HEK293 (cell line): ENCODE measurements at regions not wholly inside any gene's neighbourhood (a gene's known extent, or its start where the extent isn't known, plus 50 kb on each side); places are given as distances from the start of the nearest gene placed in this dataset.

Source experiments
- HOXA7 ChIP-seq: sonication (generic); formaldehyde crosslinking; IDR thresholded peaks from 2 replicates; pipeline ENCODE4 v1.8.1; 2022; ENCODE audit warnings: missing genetic modification reagents, borderline replicate concordance
- KLF1 ChIP-seq: fragments of 450-650 bp; formaldehyde crosslinking; IDR thresholded peaks from 2 replicates; pipeline ENCODE4 v1.5.1; 2016; ENCODE audit warnings: missing biosample characterization, missing genetic modification characterization
- OSR2 ChIP-seq: fragments of 450-650 bp; formaldehyde crosslinking; IDR thresholded peaks from 2 replicates; pipeline ENCODE4 v1.5.1; 2016; ENCODE audit warnings: missing biosample characterization, missing genetic modification characterization
- TCF7L2 ChIP-seq: IDR thresholded peaks from 2 replicates; pipeline ENCODE4 v1.6.1; 2011; ENCODE audit warnings: low read depth, mild to moderate bottlenecking, inconsistent platforms, low read length, moderate library complexity, borderline replicate concordance
- ZNF175 ChIP-seq: fragments of 450-650 bp; formaldehyde crosslinking; IDR thresholded peaks from 2 replicates; pipeline ENCODE4 v1.5.1; 2016; ENCODE audit warnings: missing biosample characterization, missing genetic modification characterization
- ZNF530 ChIP-seq: fragments of 450-650 bp; formaldehyde crosslinking; IDR thresholded peaks from 2 replicates; pipeline ENCODE4 v1.5.1; 2016; ENCODE audit warnings: low read depth, missing biosample characterization, missing genetic modification characterization
- ZNF837 ChIP-seq: fragments of 450-650 bp; formaldehyde crosslinking; IDR thresholded peaks from 2 replicates; pipeline ENCODE4 v1.5.1; 2016; ENCODE audit warnings: missing biosample characterization, missing genetic modification characterization
- ZSCAN30 ChIP-seq: fragments of 450-650 bp; IDR thresholded peaks from 2 replicates; pipeline ENCODE4 v1.5.1; 2018; ENCODE audit warnings: missing biosample characterization, mild to moderate bottlenecking, missing genetic modification characterization, moderate library complexity
- TF ChIP-seq, protein P1 (sequence below): fragments of 450-650 bp; formaldehyde crosslinking; IDR thresholded peaks from 2 replicates; pipeline ENCODE4 v1.5.1; 2016; ENCODE audit warnings: missing biosample characterization, missing genetic modification characterization
- TF ChIP-seq, protein P2 (sequence below): fragments of 450-650 bp; IDR thresholded peaks from 2 replicates; pipeline ENCODE4 v1.5.1; 2018; ENCODE audit warnings: missing biosample characterization, missing genetic modification characterization
- TF ChIP-seq, protein P3 (sequence below): fragments of 450-650 bp; formaldehyde crosslinking; IDR thresholded peaks from 2 replicates; pipeline ENCODE4 v1.5.1; 2016; ENCODE audit warnings: missing biosample characterization, missing genetic modification characterization, borderline replicate concordance
- TF ChIP-seq, protein P4 (sequence below): fragments of 450-650 bp; formaldehyde crosslinking; IDR thresholded peaks from 2 replicates; pipeline ENCODE4 v1.5.1; 2016; ENCODE audit warnings: missing biosample characterization, missing genetic modification characterization

DNA sequence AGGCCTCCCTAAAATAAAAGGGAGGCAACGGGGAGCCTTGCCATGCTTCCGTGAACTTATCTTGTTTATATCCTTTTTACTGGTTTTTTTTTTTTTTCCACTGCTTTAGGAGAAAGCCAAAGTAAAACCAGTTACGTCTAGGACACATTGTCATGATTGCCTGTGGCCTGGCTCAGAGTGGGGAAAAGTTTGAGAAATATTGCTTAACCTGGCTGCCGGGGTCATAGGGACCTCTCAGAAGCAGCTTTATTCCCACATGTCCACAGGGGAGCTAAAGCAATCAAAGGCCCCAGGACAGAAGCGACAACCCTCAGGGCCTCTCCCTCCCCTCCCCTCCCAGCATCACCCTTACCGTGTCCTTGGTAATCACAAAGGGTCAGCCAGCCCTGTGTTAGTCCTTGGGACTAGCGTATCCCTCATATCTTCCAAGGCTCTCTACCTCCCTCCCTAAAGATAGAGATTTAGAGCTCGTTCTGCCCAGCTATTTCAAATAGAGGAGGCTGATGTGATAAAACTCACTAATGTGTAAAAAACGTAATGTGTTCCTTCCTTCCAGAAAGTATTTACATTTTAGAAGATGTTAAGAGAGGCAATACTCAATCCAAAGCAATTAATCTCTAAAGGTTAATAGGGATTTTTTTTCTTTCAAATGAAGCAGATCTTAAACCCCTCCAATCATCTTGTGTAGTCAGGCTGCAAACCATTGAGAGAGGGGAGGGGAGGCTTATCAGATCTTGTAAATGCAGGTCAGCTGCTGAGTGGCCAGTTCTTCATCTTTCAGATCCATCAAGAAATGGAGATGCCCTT, 64.8 kb upstream of the PRKAR2B start:
- TF ChIP-seq, protein P1, sequence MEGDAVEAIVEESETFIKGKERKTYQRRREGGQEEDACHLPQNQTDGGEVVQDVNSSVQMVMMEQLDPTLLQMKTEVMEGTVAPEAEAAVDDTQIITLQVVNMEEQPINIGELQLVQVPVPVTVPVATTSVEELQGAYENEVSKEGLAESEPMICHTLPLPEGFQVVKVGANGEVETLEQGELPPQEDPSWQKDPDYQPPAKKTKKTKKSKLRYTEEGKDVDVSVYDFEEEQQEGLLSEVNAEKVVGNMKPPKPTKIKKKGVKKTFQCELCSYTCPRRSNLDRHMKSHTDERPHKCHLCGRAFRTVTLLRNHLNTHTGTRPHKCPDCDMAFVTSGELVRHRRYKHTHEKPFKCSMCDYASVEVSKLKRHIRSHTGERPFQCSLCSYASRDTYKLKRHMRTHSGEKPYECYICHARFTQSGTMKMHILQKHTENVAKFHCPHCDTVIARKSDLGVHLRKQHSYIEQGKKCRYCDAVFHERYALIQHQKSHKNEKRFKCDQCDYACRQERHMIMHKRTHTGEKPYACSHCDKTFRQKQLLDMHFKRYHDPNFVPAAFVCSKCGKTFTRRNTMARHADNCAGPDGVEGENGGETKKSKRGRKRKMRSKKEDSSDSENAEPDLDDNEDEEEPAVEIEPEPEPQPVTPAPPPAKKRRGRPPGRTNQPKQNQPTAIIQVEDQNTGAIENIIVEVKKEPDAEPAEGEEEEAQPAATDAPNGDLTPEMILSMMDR (tag by site-specific recombination), result no peak
- TF ChIP-seq, protein P2, sequence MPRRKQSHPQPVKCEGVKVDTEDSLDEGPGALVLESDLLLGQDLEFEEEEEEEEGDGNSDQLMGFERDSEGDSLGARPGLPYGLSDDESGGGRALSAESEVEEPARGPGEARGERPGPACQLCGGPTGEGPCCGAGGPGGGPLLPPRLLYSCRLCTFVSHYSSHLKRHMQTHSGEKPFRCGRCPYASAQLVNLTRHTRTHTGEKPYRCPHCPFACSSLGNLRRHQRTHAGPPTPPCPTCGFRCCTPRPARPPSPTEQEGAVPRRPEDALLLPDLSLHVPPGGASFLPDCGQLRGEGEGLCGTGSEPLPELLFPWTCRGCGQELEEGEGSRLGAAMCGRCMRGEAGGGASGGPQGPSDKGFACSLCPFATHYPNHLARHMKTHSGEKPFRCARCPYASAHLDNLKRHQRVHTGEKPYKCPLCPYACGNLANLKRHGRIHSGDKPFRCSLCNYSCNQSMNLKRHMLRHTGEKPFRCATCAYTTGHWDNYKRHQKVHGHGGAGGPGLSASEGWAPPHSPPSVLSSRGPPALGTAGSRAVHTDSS (tag by site-specific recombination), result no peak
- TF ChIP-seq, protein P3, sequence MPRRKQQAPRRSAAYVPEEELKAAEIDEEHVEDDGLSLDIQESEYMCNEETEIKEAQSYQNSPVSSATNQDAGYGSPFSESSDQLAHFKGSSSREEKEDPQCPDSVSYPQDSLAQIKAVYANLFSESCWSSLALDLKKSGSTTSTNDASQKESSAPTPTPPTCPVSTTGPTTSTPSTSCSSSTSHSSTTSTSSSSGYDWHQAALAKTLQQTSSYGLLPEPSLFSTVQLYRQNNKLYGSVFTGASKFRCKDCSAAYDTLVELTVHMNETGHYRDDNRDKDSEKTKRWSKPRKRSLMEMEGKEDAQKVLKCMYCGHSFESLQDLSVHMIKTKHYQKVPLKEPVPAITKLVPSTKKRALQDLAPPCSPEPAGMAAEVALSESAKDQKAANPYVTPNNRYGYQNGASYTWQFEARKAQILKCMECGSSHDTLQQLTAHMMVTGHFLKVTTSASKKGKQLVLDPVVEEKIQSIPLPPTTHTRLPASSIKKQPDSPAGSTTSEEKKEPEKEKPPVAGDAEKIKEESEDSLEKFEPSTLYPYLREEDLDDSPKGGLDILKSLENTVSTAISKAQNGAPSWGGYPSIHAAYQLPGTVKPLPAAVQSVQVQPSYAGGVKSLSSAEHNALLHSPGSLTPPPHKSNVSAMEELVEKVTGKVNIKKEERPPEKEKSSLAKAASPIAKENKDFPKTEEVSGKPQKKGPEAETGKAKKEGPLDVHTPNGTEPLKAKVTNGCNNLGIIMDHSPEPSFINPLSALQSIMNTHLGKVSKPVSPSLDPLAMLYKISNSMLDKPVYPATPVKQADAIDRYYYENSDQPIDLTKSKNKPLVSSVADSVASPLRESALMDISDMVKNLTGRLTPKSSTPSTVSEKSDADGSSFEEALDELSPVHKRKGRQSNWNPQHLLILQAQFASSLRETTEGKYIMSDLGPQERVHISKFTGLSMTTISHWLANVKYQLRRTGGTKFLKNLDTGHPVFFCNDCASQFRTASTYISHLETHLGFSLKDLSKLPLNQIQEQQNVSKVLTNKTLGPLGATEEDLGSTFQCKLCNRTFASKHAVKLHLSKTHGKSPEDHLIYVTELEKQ (tag by site-specific recombination), result no peak
- TF ChIP-seq ZSCAN30 (tag by site-specific recombination) (no peak), HOXA7 (no peak), TCF7L2 (no peak), KLF1 (tag by site-specific recombination) (no peak), OSR2 (tag by site-specific recombination) (no peak), ZNF837 (tag by site-specific recombination) (no peak), ZNF175 (tag by site-specific recombination) (no peak), ZNF530 (tag by site-specific recombination) (no peak)
- TF ChIP-seq, protein P4, sequence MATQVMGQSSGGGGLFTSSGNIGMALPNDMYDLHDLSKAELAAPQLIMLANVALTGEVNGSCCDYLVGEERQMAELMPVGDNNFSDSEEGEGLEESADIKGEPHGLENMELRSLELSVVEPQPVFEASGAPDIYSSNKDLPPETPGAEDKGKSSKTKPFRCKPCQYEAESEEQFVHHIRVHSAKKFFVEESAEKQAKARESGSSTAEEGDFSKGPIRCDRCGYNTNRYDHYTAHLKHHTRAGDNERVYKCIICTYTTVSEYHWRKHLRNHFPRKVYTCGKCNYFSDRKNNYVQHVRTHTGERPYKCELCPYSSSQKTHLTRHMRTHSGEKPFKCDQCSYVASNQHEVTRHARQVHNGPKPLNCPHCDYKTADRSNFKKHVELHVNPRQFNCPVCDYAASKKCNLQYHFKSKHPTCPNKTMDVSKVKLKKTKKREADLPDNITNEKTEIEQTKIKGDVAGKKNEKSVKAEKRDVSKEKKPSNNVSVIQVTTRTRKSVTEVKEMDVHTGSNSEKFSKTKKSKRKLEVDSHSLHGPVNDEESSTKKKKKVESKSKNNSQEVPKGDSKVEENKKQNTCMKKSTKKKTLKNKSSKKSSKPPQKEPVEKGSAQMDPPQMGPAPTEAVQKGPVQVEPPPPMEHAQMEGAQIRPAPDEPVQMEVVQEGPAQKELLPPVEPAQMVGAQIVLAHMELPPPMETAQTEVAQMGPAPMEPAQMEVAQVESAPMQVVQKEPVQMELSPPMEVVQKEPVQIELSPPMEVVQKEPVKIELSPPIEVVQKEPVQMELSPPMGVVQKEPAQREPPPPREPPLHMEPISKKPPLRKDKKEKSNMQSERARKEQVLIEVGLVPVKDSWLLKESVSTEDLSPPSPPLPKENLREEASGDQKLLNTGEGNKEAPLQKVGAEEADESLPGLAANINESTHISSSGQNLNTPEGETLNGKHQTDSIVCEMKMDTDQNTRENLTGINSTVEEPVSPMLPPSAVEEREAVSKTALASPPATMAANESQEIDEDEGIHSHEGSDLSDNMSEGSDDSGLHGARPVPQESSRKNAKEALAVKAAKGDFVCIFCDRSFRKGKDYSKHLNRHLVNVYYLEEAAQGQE (tag by site-specific recombination), result no peak
